ENCODE measurements at regions not wholly inside any gene's neighbourhood (a gene's known extent, or its start where the extent isn't known, plus 50 kb on each side); places are given as distances from the start of the nearest gene placed in this dataset.
"Not testable (repeated sequence)": the region's sequence is repeated elsewhere in the genome, so short reads cannot be mapped to it uniquely, and the experiment has no call there.

DNA sequence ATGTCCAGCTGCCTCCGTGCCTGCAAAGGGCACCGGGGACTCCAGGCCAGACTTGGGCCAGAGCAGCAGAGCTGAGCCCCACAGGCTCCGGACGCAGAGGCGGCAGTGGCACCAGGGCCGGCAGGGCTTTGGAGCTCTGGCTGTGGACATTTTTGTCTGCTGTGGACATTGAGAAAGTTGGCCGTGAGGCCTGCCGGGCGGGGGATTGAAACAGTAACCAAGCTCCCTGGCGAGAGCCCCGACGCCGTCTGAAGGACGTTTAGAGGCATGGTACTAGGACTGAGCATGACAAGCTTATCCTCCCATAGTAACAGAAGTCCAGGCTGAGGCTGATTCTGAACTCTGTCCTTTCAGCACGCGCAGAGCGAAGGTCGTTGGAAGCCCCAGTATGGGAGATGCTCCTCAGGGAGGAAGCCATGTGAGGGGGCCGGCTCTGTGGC is 323.8 kb downstream of the AMY1C start:
- no peaks in the 10 kb centered on the region for H3K36me3 Mint-ChIP-seq (ENCODE audit: low read depth)
- H3K4me3 Mint-ChIP-seq: no peak overlapping the region
- H3K27me3 Mint-ChIP-seq: no peaks in the 10 kb centered on the region
- no peaks in the 10 kb centered on the region for H3K4me1 Mint-ChIP-seq
- ATAC-seq (no peak), DNase-seq (no peak)
- H3K27ac Mint-ChIP-seq: no peak overlapping the region
- peaks cover 14% of the 10 kb centered on the region for H3K9me3 Mint-ChIP-seq

DNA sequence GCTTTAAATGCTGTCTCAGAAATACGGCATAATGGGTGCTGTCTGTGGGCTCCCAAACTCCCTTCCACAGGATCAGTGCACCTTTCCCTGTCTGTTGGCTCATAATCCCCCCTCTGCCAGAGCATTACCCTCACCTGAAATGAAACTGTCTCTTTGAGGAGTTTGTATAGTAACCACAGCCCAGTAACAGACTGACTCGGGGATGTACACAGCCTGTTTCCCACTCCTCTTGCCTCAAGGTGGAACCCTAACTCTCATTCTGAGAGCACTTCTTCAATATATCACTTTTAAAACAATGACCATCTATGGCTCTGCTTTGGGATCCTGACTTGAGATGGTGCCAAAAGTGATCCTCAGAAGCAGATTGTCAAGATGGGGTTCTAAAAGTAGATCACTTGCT is 332.5 kb downstream of the AMY1C start:
- Mint-ChIP-seq H3K27me3 (no peaks in the 10 kb centered on the region), H3K4me1 (no peaks in the 10 kb centered on the region), H3K36me3 (ENCODE audit: low read depth) (no peaks in the 10 kb centered on the region), H3K4me3 (no peak overlapping the region), H3K9me3 (no peaks in the 10 kb centered on the region), H3K27ac (no peak overlapping the region)
- DNase-seq (no peak), ATAC-seq (no peak)

DNA sequence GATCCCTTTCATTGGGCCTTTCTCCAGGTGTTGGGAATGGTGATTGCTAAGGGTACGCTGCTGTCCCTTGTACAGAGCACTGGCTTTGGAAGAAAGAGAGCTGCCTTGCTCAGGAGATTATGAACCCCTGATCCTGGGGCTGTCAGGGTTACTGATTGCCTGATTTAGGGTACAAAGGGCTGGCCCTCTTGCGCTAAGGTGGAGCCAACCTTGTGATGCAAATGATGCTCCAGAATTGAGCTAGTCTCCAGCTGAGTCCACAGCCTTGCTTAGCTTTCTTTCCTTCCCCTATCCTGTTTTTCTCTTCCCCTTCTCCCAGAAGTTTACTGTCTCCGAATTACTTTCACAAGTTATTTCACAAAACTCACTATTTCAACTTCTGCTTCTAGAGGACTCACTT is 334.7 kb downstream of the AMY1C start:
- DNase-seq: no peak
- Mint-ChIP-seq H3K27me3 (no peaks in the 10 kb centered on the region), H3K36me3 (ENCODE audit: low read depth) (no peaks in the 10 kb centered on the region), H3K4me3 (no peak overlapping the region), H3K27ac (no peak overlapping the region), H3K4me1 (no peaks in the 10 kb centered on the region), H3K9me3 (no peaks in the 10 kb centered on the region)
- no peak for ATAC-seq

DNA sequence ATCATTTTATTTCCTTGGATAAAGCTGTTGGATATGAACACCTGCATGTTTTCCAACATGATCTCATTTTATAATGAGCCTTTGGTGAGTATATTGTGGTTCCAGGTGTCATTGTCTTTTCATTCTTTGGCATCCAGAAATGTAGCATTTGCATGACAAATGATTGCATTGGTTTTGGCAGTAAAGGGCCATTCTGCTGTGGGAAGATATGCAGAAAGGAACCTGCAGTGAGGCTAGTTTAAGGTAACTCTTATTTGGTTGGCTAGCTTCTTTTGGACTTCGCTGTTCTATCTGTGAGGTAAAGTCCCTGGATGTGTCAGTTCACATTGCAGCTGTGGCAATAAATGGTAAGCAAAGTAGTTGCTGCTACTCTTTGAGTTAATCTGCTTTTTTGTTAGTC is 343.0 kb downstream of the AMY1C start:
- Mint-ChIP-seq H3K9me3 (peaks cover 12% of the 10 kb centered on the region), H3K27me3 (no peaks in the 10 kb centered on the region), H3K27ac (no peak overlapping the region), H3K4me3 (no peak overlapping the region), H3K36me3 (ENCODE audit: low read depth) (no peaks in the 10 kb centered on the region), H3K4me1 (no peaks in the 10 kb centered on the region)
- no peak for DNase-seq
- ATAC-seq: no peak

DNA sequence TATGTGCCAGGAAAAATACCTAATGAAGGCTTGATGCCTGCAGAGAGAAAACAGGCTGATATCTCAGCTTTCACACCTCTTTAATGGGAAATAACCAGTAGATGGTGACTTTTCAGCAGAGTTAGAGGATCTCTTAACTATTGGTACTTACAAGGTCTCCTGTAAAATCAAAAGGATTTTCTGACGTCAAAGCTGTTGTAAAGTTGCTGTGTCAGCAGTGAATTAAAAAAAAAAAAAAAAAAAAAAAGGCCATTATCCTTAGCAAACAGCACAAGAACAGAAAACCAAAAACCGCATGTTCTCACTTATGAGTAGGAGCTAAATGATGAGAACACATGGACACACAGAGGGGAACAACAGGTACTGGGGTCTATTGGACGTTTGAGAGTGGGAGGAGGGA is 349.1 kb downstream of the AMY1C start:
- ATAC-seq (no peak), DNase-seq (no peak)
- Mint-ChIP-seq H3K36me3 (ENCODE audit: low read depth) (no peaks in the 10 kb centered on the region), H3K9me3 (peaks cover 19% of the 10 kb centered on the region), H3K4me1 (no peaks in the 10 kb centered on the region), H3K4me3 (no peak overlapping the region), H3K27me3 (no peaks in the 10 kb centered on the region), H3K27ac (no peak overlapping the region)

DNA sequence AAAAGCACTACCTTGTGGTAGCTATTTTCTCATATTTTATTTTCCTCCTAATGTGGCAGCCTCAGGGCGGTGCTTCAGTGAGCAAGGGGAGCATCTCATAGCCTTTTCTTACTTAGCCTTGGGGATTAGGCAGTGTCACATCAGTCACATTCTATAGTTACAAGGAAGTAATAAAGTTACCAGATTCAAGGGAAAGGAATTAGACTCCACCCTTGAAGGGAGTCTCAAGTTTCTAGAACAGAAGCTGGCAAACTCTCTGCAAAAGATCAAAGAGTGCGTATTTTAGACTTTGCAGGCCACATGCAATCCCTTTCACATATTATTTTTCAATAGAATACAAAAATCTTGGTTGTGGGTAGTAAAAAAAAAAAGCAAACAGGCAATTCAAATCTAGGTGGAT is 350.4 kb downstream of the AMY1C start:
- ATAC-seq (no peak), DNase-seq (no peak)
- Mint-ChIP-seq H3K27me3 (no peaks in the 10 kb centered on the region), H3K4me3 (no peak overlapping the region), H3K4me1 (no peaks in the 10 kb centered on the region), H3K27ac (no peak overlapping the region), H3K36me3 (ENCODE audit: low read depth) (no peaks in the 10 kb centered on the region), H3K9me3 (peaks cover 15% of the 10 kb centered on the region)

DNA sequence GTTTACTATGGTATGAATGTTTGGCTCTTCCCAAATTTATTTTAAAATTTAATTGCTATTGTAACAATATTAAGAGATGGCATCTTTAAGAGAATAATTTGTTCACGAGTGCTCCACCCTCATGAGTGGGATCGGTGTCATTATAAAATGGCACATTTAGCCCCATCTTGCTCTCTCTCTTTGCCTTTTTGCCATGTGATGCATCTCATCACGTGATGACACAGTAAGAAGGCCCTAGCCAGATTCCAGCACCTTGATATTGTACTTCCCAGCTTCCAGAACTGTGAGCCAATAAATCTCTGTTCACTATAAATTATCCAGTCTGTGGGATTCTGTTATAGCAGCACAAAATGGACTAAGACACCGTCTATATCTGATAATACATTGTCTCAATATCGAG is 355.8 kb downstream of the AMY1C start:
- no peak for ATAC-seq
- Mint-ChIP-seq H3K27ac (no peak overlapping the region), H3K4me1 (no peaks in the 10 kb centered on the region), H3K9me3 (peaks cover 16% of the 10 kb centered on the region), H3K36me3 (ENCODE audit: low read depth) (no peaks in the 10 kb centered on the region), H3K27me3 (no peaks in the 10 kb centered on the region), H3K4me3 (no peak overlapping the region)
- no peak for DNase-seq

DNA sequence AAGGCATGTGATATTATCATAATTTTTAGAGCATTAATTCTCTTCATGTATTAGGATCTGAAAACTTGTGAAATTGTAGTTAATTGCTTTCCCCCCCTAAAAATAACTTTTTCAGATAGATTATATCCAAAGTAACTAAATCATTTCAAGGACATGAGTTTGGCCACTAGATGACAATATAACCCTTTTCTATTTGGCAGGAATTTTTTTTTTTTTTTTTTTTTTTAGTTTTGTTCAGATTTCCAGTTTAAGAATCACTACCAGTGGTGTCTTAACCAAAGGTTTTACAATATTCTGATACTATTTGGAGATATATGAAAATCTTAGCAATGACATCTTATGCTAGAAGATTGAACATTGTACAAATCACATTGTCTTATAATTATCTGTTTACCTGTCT is 370.8 kb downstream of the AMY1C start:
- no peak overlapping the region for H3K4me3 Mint-ChIP-seq
- H3K4me1 Mint-ChIP-seq: no peaks in the 10 kb centered on the region
- H3K27me3 Mint-ChIP-seq: no peaks in the 10 kb centered on the region
- H3K36me3 Mint-ChIP-seq (ENCODE audit: low read depth): no peaks in the 10 kb centered on the region
- H3K9me3 Mint-ChIP-seq: peaks cover 12% of the 10 kb centered on the region
- H3K27ac Mint-ChIP-seq: no peak overlapping the region
- DNase-seq: no peak
- no peak for ATAC-seq

DNA sequence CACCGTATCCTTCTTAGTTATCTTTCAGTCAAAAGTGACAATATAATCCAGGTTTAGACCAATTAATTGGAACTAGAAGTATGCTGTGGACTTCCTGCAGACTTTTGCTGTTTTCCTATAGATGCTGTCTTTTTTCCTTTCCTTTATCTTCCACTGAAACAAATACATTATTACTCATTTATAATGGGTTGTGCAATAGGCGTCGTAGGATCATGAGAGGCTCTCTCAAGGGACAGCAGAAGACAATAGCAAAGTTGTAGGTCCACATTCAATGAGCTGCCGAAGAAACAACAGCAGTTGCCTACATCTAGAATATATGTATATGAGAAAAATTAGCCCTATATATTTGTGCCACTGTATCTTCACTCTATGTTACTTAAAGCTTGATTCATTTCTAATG is 371.6 kb downstream of the AMY1C start:
- no peaks in the 10 kb centered on the region for H3K4me1 Mint-ChIP-seq
- H3K27me3 Mint-ChIP-seq: no peaks in the 10 kb centered on the region
- DNase-seq (no peak), ATAC-seq (no peak)
- no peak overlapping the region for H3K27ac Mint-ChIP-seq
- no peak overlapping the region for H3K4me3 Mint-ChIP-seq
- no peaks in the 10 kb centered on the region for H3K36me3 Mint-ChIP-seq (ENCODE audit: low read depth)
- peaks cover 6% of the 10 kb centered on the region for H3K9me3 Mint-ChIP-seq

DNA sequence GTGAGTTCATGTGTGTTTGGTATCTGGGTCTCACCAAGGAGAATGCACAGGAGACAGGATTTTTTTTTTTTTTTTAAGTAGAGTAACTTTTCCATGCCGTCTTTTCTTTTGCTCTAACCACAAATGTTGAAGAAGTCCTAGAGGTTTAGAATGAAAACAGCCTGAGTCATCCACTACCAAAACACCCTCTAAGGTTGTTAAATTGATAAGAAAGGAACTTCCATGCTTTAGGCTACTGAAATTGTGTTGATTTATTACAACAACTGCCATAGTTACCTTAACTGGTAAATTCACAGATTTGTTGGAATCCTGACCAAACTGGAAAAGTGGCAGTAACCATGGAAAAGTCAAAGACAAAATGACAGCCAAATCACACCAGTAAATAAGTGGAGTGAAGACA is 375.6 kb downstream of the AMY1C start:
- Mint-ChIP-seq H3K27me3 (no peaks in the 10 kb centered on the region), H3K36me3 (ENCODE audit: low read depth) (no peaks in the 10 kb centered on the region), H3K4me3 (no peak overlapping the region), H3K4me1 (no peaks in the 10 kb centered on the region), H3K27ac (no peak overlapping the region), H3K9me3 (no peaks in the 10 kb centered on the region)
- ATAC-seq (no peak), DNase-seq (no peak)

DNA sequence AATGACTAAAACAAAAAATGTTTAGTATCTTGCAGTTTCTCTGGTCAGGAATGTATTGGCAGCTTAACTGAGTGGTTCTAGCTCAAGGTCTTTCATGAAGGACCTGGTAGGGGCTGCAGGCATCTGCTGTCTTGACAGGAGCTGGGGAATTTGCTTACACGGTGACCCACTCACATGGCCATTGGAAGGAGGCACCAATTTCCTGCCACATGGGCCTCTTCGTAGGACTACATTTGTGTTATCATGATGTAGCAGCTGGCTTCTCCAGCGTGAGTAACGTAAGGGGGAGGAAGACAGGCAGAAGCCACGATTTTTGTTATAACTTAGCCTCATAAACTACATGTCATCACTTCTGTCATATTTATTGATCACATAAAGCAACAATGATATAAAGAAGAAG is 376.3 kb downstream of the AMY1C start:
- Mint-ChIP-seq H3K27ac (no peak overlapping the region), H3K4me3 (no peak overlapping the region), H3K36me3 (ENCODE audit: low read depth) (no peaks in the 10 kb centered on the region), H3K9me3 (no peaks in the 10 kb centered on the region), H3K4me1 (no peaks in the 10 kb centered on the region), H3K27me3 (no peaks in the 10 kb centered on the region)
- ATAC-seq (no peak), DNase-seq (no peak)

DNA sequence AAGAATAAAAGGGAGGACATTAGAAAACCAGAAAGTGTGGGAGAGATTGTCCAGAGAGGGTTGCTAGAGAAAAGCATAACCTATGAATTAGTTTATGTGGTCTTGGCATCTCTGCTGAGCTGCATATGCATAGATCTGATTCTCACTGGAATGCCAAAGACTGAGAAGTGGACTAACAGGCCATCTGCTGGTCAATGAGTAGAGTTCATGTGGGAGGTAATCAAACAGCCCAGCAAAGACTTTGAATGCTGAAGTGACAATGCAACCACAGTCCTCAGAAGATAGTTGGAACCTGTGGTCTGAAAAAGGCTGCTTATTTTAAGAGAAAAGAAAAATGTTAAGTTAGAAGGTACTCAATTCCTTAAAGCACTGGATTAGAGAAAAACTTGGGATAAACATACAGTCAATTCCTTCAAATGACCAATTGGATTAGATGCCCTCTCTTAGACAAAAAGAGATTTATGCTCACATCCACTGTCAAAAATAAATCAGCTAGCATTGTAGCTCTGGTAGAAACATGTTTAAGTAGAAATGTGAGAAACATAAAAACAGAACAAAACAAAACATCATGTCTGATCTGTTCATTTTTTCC is 382.8 kb downstream of the AMY1C start:
- Mint-ChIP-seq H3K4me1 (no peaks in the 10 kb centered on the region), H3K27ac (no peak overlapping the region), H3K27me3 (no peaks in the 10 kb centered on the region), H3K4me3 (no peak overlapping the region), H3K9me3 (peaks cover 14% of the 10 kb centered on the region), H3K36me3 (ENCODE audit: low read depth) (no peaks in the 10 kb centered on the region)
- DNase-seq: no peak
- ATAC-seq: no peak

DNA sequence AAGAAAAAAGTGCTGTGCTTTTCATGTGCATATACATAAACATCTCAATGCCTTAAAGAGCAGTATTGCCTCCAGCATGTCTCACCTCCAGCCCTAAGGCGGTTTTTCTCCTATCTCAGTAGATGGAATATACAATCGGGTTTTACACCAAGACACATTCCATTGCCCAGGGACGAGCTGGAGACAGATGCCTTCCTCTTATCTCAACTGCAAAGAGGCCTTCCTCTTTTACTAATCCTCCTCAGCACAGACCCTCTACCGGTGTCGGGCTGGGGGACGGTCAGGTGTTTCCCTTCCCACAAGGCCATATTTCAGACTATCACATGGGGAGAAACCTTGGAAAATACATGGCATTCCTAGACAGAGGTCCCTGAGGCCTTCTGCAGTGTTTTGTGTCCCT is 385.3 kb downstream of the AMY1C start:
- H3K27me3 Mint-ChIP-seq; H3K4me1 Mint-ChIP-seq; DNase-seq; ATAC-seq; H3K36me3 Mint-ChIP-seq (ENCODE audit: low read depth); H3K27ac Mint-ChIP-seq; H3K4me3 Mint-ChIP-seq: not testable (repeated sequence)
- H3K9me3 Mint-ChIP-seq: peaks cover 14% of the 10 kb centered on the region

DNA sequence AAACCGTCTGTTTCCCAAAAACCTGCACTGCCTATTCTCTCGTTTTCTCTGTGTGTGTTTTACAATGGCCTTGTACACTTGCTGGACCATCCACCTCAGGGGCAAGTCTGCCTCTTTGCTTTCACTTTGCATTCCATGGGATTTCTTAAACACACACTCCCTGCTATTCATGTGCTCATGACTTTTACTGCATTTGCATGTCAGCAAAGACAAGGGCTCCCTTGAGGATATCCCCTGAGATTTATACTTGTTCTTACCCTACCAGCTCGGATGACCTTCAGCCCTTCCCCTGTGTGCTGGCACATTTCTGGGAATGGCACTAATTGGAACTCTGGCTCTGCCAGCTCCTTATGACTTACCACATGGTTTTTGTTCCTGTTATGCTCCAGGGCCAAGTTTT is 386.9 kb downstream of the AMY1C start:
- Mint-ChIP-seq H3K4me3 (no peak overlapping the region), H3K27ac (no peak overlapping the region), H3K36me3 (ENCODE audit: low read depth) (no peaks in the 10 kb centered on the region), H3K27me3 (no peaks in the 10 kb centered on the region), H3K9me3 (peaks cover 14% of the 10 kb centered on the region), H3K4me1 (no peaks in the 10 kb centered on the region)
- DNase-seq (no peak), ATAC-seq (no peak)

DNA sequence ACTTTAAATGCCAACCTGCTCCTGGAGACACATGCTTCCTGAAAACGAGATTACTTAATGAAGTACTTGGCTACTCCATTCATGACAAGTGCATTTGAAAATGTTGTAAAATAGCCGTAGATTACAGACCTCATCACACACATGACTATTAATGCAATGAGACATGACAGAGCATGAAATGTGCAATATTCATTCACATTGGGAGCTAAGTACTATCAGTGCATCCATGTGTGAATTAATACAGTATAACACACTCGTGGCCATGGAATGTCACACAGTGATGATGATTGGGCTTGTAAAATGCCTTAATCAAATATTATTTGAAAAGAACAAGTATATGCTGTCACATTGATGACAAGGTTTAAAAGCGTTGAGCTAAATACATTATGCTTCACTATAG is 407.0 kb downstream of the AMY1C start:
- H3K36me3 Mint-ChIP-seq (ENCODE audit: low read depth): no peaks in the 10 kb centered on the region
- no peak for ATAC-seq
- no peak overlapping the region for H3K27ac Mint-ChIP-seq
- no peaks in the 10 kb centered on the region for H3K4me1 Mint-ChIP-seq
- peaks cover 18% of the 10 kb centered on the region for H3K9me3 Mint-ChIP-seq
- DNase-seq: no peak
- H3K4me3 Mint-ChIP-seq: no peak overlapping the region
- no peaks in the 10 kb centered on the region for H3K27me3 Mint-ChIP-seq

DNA sequence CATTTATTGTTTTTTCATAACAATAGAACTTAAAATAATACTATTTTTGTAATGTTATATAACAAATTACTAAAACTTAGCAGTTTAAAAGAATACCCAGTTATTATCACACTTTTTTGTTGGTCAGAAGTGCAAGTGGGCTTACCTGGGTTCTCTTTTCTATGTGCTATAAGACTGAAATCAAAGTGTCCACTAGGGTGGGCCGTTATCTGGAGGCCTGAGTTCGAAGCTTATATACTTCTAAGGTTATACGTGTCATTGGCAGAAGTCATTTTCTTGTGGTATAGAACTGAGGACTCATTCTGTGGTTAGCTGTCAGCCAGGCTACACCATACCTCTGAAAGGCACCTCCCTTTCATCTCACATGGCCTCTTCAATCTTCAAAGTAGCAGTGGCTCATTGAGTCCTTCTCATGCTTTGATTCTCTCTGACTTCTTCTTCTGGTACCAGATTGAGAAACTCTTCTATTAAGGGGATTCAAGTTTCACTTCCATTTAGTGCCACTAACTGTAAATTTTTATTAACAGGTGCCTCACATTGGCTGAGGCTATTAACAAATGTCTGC is 414.3 kb downstream of the AMY1C start:
- DNase-seq (no peak), ATAC-seq (no peak)
- Mint-ChIP-seq H3K27me3 (no peaks in the 10 kb centered on the region), H3K36me3 (ENCODE audit: low read depth) (no peaks in the 10 kb centered on the region), H3K27ac (no peak overlapping the region), H3K4me1 (no peaks in the 10 kb centered on the region), H3K4me3 (no peak overlapping the region), H3K9me3 (peaks cover 17% of the 10 kb centered on the region)
